Astrocyte of the spinal cord (primary cell): ENCODE measurements at regions not wholly inside any gene's neighbourhood (a gene's known extent, or its start where the extent isn't known, plus 50 kb on each side); places are given as distances from the start of the nearest gene placed in this dataset.

Source experiments
- DNase-seq: peaks from one replicate; pipeline ENCODE4 v3.0.0; 2011; ENCODE audit warnings: low read depth, low spot score
- H3K4me3 ChIP-seq: 2 replicates; pipeline ENCODE4 v1.5.1; 2011; ENCODE audit warnings: low read depth, mild to moderate bottlenecking, low read length, moderate library complexity
- in situ Hi-C: cut with HindIII; loops from 2 replicates; pipeline ENCODE4 v1.10.0; 2017; ENCODE audit warnings: low sequenced_read_pairs
- TF ChIP-seq, protein P1 (sequence below): IDR thresholded peaks from 2 replicates; pipeline ENCODE4 v1.5.1; 2012; ENCODE audit warnings: low read depth, mild to moderate bottlenecking, low read length, inconsistent platforms

DNA sequence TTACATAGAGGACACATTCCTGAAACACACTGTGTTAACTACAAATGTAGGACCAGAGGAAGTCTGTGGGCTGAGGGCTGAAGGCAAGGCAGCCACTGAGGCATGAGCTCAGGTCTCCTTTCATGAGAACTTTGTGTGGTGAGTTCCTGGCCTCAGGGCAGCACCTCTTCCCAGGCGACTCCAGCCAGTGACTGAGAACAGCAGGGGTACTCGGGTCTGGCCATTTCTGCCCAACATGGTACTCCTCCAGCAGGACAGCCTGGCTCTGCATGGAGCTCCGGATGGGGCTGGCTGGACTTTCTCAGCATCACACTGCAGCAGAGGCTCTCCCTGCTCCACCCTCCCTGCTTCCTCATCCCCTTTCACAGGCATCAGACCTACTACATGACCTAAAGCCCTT lies 125.5 kb upstream of the SPATS2L start:
- no peak overlapping the region for H3K4me3 ChIP-seq
- in situ Hi-C loops, result no loop called here
- DNase-seq, result no peak
- TF ChIP-seq, protein P1, sequence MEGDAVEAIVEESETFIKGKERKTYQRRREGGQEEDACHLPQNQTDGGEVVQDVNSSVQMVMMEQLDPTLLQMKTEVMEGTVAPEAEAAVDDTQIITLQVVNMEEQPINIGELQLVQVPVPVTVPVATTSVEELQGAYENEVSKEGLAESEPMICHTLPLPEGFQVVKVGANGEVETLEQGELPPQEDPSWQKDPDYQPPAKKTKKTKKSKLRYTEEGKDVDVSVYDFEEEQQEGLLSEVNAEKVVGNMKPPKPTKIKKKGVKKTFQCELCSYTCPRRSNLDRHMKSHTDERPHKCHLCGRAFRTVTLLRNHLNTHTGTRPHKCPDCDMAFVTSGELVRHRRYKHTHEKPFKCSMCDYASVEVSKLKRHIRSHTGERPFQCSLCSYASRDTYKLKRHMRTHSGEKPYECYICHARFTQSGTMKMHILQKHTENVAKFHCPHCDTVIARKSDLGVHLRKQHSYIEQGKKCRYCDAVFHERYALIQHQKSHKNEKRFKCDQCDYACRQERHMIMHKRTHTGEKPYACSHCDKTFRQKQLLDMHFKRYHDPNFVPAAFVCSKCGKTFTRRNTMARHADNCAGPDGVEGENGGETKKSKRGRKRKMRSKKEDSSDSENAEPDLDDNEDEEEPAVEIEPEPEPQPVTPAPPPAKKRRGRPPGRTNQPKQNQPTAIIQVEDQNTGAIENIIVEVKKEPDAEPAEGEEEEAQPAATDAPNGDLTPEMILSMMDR, result no peak

DNA sequence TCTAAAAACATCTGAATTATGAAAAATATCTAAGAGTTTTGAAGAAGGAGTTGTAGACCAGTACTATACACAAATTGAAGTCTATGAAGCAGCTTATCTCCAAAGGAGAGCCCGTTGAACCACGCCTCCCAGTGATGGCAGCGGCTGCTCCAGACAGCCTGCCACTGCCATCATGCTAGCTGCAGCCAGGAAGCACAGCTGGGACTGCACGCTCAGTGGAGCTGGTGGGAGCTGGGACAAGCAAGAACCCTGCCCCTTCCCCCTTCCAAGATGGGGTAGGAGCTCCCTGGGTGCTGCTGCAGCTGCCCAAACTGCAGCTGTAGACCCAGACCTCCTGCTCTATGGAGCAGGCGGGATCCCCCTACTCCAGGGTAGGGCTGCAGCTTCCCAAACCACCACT lies 124.7 kb upstream of the SPATS2L start:
- no peak for DNase-seq
- H3K4me3 ChIP-seq, result no peak overlapping the region
- TF ChIP-seq, protein P1, result no peak
- in situ Hi-C loops, result no loop called here

DNA sequence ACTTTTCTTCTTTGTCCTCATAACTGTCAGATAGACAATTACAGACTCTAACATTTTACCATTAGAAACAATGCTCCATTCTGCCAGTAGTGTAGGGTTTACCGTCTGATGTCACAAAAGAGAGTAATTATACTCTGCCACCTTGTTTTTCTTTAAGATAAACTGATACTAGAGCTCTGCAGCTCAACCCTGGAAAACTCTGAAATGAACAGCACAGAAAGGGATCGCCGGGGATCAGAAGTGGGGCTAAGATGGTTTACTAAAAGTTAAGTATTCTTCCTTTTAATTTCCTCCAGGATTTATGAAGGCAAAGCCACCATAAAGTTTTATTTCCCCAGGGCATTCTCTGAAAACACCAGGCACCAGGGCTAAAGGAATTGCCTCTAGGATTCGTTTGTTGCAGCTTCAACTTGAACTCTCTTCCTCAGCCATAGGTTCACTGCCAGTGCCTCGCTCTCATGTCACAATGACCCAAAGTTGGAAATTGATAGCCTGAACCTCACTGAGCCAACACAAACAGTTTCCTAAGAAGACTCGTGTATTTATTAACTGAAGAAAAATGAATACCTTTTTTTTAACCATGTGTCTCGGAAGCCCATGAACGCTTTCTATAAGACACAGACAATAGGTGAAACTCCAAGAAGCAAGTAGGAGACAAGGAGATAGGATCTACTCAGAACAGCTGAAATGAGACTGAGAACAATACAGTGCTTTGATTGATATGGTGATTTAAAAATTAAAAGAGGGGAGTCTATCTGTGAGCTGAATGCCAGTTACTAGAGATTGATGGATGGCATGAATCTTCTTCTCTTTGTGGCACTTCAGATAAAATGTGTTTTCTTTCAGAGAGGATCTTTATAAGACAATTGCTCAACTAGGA lies 121.5 kb upstream of the SPATS2L start:
- DNase-seq, result no peak
- H3K4me3 ChIP-seq, result no peak overlapping the region
- TF ChIP-seq, protein P1, result no peak
- in situ Hi-C loops, result no loop called here

DNA sequence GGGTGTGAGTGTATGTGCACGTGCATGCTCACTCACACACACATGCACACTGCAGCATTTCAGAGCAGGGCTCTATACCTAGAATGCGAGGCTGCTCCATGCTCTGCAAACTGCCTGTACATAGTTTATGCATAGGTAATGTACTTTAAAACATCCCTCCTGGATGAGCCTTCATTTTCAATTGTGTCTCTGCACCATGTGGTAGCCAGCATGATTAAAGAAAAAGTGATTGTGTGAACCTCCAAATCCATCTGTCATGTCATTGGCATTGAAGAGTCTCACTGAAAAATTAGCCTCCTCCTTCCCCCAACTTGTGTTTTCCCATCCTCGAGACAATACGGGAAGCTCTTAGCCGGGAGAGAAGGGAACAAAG lies 120.9 kb upstream of the SPATS2L start:
- TF ChIP-seq, protein P1, result no peak
- DNase-seq, result no peak
- in situ Hi-C loops, result no loop called here
- H3K4me3 ChIP-seq, result no peak overlapping the region

DNA sequence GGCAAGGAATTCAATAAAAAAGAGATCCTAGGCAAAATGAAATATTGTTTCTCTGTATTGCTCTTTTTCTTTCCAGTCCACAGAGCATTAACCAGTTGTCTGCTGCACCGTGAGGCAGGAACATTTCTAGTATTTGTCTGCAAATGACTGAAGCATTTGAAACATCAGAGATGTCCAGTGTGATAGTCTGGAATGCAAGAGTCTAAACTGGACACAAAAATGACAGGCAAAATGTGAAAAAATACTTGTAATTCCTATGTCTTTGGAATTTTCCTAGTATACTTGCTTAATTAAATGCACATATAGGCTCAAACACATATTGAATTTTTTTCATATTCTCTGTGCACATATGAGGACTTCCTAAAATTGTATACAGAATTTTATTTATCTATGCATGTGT lies 120.5 kb upstream of the SPATS2L start:
- in situ Hi-C loops, result no loop called here
- TF ChIP-seq, protein P1, result no peak
- no peak overlapping the region for H3K4me3 ChIP-seq
- no peak for DNase-seq

DNA sequence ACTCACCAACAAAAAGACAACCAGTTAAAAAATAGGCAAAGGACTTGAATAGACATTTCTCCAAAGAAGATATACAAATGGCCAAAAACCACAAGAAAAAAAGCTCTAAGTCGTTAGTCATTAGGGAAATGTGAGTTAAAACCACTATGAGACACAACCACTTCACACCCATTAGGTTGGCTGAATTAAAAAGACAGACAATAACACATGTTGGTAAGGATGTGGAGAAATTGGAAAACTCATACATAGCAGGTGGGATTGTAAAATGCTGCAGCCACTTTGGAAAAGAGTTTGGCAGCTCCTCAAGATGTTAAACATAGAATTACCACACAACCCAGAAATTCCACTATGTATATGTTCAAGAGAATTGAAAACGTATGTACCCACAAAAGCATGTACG lies 117.6 kb upstream of the SPATS2L start:
- DNase-seq, result no peak
- TF ChIP-seq, protein P1, result no peak
- H3K4me3 ChIP-seq, result no peak overlapping the region
- in situ Hi-C loops, result no loop called here
